ENCODE measurements at regions not wholly inside any gene's neighbourhood (a gene's known extent, or its start where the extent isn't known, plus 50 kb on each side); places are given as distances from the start of the nearest gene placed in this dataset.

DNA sequence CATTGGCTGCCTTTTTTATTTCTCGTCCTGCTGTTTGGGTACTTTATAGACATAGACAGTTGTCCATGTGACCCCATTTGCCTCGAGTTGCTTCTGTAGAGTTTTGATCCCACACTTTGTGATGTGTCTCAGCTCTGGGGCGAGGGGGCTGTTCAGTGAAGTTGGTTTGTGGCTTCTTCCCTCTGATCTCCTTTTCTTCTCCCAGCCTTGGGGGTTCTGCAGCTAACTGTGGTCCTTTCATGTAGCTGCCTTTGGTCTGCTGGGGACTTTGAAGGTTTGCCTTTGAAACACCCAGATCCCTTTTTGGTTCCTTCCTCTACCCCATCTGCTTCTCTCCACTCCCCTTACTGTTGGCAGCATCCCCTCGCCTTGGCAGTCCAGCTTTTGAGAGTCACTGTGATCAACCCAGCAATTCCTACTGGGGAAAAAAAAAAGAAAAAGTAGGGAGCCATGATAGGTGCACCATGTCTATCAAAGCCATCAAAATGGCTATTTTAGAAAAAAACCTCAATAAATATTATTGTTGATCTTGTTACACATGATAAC, 728.8 kb upstream of the RBFOX1 start:
- TF ChIP-seq EZH2 (IDR thresholded peaks at IDR 0.05) (no peak), POLR2AphosphoS5 (IDR thresholded peaks at IDR 0.05; ENCODE audit: borderline replicate concordance, low read depth, low read length) (no peak)

All from SK-N-MC (cell line).